ENCODE measurements at regions not wholly inside any gene's neighbourhood (a gene's known extent, or its start where the extent isn't known, plus 50 kb on each side); places are given as distances from the start of the nearest gene placed in this dataset.

DNA sequence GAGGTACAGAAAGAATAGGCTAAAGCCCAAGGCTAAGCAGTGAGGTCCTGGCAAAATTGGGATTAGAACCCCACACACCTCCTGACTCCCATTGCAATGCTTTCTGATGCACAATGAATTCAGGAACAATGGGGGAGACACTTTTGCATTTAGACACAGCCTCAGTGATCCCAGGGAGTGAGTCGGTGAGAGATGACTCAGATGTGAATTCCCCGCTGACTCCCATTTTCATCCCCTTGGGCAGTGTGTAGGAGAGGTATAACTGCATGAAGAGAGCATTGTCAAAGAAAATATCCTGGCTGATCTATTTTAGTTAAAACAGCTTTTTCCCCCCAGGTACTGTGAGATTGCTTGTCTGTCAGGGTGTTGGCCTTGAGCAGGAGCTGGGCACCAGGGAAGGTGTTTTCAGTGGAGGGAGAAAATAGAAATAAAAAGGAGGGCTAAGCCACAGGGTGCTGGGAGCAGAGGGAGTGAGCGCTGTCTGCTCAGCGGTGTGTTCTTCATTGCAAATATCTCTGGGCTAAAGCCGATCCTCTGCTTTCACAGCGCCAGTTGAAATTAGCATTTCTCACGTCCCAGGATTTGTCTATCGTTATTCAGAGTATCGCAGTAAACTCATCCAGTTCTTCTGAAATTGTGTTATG, 247.7 kb upstream of the PTBP2 start:
- peak; percentile 46 for DNase-seq

GRCh38 chr1:96474985-96475743, 246.4 kb upstream of the PTBP2 start:
- DNase-seq, result no peak

DNA sequence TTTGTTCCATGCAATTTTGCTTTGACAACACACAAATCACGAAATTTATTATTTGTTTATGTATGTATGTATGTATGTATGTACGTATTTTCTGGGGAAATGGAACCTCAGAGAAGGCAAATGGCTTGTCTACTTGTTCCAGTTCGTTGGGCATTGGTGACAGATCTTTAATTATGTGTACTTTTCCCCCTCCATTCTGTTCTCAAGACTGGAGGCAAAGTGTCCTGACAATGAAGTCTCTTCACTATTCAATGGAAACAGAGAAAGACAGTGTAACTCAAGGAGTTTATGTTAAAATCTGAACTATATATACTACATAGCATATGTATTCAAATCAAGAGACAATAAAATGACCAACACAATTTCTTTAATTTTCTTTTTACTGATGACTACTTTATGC, 245.7 kb upstream of the PTBP2 start:
- DNase-seq, result peak; percentile 20

- no peak for DNase-seq
These were observed 243.4 kb upstream of the PTBP2 start for GRCh38 chr1:96478228-96478627.

DNA sequence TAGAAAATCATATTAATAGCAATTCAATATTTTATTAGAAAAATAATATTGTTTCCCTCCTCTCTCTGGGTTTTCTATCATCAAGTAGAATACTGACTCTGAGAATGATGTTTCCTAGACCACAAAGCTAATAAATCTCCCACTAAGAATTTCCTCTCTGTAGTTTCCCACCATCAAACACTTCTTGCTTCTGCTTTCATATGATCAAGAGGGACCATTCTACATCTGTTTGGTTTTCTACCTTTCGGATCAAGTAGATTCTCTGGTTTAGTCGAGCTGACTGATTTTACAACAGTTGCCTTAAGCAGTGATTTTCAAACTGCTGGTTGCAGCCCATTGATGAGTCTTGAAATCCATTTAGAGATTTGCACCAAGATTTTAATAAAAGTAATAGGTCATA, 240.2 kb upstream of the PTBP2 start:
- no peak for DNase-seq

DNA sequence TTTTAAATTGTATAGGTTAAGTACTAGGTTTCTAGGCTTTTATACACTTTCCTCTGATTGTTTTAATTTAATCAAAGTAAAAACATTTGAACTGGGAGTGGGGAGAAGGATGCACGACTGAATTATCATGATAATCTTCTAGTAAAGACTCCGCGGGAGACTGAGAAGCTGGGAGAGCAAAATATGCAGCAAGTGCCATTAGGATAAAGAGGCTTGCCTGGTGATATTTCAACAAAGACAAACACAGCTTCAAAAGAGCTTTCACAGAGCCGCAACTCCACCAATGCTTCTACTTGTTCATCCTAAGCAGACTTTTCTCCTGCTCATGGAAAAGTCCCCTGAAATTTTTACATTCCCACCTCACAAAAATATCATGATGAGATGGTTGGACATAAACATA, 239.0 kb upstream of the PTBP2 start:
- no peak for DNase-seq

DNA sequence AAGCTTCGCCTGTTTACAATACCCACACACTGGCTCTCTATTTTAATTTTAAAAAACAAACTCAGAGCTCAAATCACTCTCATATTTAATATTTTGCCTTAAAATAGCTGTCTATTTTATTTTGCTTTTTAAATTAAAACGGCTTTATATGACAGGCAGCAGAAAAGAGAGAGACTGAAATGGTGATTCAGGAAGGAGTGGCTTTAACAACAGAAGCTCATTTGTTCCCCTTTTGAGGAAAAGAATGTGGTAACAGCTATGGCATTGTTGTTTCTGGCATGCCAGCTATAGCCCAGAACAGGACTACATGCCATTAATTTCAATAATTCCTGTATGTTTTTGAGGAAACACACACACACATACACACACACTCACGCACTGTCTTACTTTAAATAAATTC, 234.2 kb upstream of the PTBP2 start:
- no peak for DNase-seq

- no peak for DNase-seq
These were observed 233.6 kb upstream of the PTBP2 start for GRCh38 chr1:96487971-96488370.

DNA sequence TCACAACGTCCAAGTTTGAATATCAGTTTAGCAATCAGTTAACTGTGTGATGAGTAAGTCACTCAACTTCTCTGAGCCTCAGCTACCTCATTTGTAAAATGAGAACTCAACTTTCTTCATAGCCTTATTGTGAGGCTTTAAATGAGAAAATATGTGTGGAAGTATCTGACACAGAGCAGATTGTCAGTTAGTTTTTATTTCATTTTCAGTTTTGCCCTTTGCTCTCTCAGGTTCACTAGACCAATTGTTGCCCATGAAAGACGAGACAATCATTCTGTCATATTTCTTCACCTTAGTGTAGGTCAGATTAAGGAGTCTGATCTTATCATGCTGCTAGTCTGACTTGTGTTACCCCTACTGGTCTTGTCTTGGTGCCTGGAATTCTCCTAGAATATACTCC, 232.8 kb upstream of the PTBP2 start:
- DNase-seq, result no peak

GRCh38 chr1:96492236-96492635, 229.3 kb upstream of the PTBP2 start:
- no peak for DNase-seq

GRCh38 chr1:96498744-96499340, 222.7 kb upstream of the PTBP2 start:
- DNase-seq, result no peak

DNA sequence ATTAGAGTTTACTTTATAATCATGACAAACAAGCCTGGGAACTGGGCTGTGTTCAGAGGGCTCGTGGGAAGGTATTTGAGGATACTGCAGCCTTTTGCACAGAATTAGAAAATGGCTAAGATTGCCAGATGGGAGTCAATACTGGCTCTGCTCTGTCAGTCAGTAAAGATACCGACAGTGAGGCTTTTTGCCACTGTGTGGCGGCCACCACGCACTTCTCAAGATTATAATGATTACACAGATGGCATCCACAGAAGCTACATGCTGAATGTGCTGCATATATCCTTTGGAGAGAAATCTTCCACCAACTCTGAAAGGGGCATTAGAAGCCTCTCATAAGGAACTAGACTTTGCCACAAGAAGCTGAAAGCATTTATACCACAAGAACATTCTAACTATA, 213.4 kb upstream of the PTBP2 start:
- DNase-seq, result no peak

DNA sequence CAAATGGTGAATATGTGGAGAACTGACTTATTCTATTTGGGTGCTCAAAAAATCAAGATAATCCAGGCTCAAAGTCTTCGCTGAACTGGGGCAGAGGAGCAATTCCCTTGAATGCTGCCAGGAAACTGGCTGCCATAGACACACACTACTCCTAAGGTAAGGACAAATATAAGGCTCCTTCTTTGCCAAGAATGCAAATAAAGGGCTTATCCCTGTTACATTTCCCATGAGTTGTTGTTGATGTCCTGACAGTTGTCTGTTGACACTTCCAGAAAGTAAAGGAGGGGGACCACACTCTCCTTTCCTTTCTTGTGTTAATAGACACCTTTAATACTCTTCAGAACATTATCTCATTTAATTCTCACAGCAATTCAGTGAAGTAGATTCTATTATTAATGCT, 212.2 kb upstream of the PTBP2 start:
- no peak for DNase-seq

GRCh38 chr1:96509951-96510350, 211.6 kb upstream of the PTBP2 start:
- DNase-seq, result no peak

DNA sequence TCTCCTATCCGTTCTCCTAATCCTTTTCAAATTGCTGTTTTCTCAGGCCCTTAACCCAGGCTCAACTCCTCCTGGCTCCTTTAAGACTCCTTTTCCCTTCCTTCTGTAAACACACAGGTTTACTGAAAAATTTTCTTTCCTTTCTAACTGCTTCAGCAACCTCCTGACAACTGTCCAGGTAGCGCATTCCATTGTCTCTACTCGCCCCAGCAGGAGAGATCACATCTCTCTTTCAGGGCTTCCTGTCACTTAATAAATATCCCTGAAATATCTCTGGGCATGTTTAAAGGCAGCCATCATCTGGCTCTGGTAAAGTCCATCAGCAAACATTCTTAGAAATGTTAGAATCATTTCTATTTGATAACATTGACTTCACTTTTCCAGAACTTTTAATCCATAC, 211.2 kb upstream of the PTBP2 start:
- DNase-seq, result no peak

- DNase-seq, result no peak
These were observed 210.7 kb upstream of the PTBP2 start for GRCh38 chr1:96510911-96511310.

DNA sequence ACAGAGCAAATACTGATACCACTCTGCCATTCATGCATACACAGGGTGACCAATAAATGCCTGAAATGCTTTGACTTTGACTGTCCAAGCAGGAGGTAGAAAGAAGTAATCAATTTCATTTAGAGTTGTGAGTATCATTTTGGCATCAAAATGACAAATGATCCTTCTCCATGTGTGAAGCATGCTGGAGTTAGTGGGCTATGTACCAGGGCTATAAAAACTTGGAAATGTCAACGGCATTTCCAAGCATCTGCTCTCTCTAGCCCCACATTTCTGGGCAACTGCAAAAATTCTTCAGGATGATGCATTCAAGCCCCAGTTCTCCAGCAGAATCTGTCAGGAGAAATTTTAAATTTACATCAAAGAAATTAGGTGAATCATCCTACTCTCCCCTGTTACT, 208.4 kb upstream of the PTBP2 start:
- no peak for DNase-seq

DNA sequence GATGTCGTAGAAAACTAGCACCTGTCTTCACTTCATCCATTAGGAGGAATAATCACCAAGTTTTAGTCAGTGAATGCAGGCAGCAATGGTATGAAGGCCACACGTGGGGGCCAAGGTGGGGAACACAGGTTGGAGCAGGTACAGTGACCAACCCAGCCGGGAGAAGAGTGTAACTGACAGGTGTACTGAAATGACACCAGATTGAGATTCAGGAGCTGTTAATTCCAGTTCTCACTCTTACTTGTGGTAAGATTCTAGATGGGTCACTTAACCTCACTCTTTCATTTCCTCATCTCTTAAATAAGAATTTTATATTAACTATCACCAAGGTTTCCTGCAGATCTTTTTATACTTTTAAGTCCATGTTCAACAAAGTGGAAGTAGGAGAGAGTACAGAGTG, 206.2 kb upstream of the PTBP2 start:
- DNase-seq, result no peak

DNA sequence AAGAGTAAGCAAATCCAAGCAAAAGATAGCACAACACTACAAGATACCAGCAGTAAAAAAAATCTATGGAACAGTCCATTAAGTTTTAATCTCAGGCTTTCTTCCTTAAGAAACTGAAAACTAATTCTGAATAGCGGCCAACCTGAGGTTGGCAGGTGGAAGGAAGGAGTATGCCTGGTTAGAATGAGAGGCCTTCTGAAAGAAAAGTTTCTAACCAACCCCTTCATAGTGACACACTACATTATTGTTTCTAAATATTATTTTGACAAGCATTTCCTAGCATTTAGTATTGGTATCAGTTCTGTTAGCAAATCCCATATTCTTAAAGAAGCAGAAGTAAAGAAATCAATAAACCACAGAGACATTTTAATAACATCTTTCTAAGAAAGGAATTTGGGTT, 205.7 kb upstream of the PTBP2 start:
- DNase-seq, result no peak

- DNase-seq, result no peak
These were observed 201.6 kb upstream of the PTBP2 start for GRCh38 chr1:96519851-96520578.

GRCh38 chr1:96520579-96520947, 201.0 kb upstream of the PTBP2 start:
- no peak for DNase-seq

DNA sequence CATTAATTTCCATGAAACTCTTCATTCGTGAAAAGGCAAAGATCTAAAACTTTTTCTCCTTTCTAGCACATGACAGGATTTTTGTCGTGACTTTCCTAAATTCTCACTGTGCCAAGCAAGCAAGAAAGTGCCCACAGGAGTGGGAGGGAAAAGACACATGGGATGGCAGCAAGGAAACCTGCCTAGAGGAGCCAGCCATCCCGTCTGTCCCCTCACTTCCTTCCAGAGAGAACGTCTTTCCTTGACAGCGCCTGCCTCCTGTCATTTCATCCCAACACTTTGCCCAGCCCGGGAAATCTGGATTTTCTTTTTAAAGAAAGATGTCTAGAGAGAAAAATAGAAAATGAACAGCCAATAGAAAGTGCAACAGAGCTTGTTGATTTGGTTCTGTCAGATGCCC, 200.6 kb upstream of the PTBP2 start:
- no peak for DNase-seq

DNA sequence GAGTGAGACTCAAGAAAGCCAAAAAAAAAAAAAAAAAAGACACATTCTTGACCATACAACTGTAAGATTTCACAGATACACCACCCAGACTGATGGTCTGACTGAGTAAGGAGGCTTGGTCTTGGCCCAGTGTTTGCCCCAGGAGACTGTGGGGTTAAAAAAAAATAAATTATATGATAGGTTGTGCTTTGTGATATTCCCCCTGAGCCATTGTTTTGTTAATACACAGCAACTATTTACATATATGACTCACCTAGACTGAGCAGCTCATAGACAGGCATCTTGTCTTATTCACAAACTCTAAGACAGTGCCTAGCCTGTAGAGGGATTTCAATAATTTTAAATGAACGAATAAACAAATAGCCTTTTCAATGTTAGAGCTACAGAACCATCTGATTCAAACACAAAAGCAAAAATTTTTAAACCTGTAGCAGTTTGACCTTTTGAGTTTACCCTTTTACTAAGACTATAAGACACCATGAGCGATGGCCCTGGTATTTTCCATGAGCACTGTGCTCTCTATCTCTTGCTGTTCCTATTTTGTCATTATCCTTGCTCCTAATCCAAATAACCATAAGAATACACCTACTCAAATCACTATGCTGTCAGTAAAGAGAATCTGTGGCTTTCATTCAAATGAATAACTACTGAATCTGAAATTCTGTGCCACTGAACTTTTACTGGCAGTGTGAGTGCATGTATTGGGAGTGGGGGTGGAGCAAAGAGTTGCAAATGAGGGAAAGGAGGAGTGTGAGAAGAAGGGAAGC, 199.4 kb upstream of the PTBP2 start:
- DNase-seq, result no peak

Measured in NCI-H526 treated with DMSO at 0.1 percent for 48 hours (cell line).